Lung (tissue), 11 donors: ENCODE measurements at regions not wholly inside any gene's neighbourhood (a gene's known extent, or its start where the extent isn't known, plus 50 kb on each side); places are given as distances from the start of the nearest gene placed in this dataset.

ENCODE experiments used
- ATAC-seq: fragments of 200-7000 bp; cut with Tn5 transposase; one replicate; pipeline ENCODE4 v1.9.1; 2020; ENCODE audit warnings: moderate number of reproducible peaks; ENCODE audit not compliant: insufficient read depth, low FRiP score
- DNase-seq, 3 donors: peaks; one replicate each; pipeline ENCODE4 v3.0.0-alpha.2; 2013 to 2017
- H3K27ac ChIP-seq, 2 donors: one replicate each; pipeline ENCODE4 v1.5.1; 2013; ENCODE audit warnings: mild to moderate bottlenecking in 2 of 2, moderate library complexity in 2 of 2, control low read depth in 1 of 2, inconsistent platforms in 1 of 2, low read depth in 1 of 2, low read length in 1 of 2
- H3K27me3 ChIP-seq, 3 donors: one replicate each; pipeline ENCODE4 v1.5.1; 2013; ENCODE audit warnings: low read length in 2 of 3; ENCODE audit not compliant: control insufficient read depth in 3 of 3, insufficient read depth in 3 of 3
- H3K36me3 ChIP-seq, 4 donors: one replicate each; pipeline ENCODE4 v1.5.1; 2013; ENCODE audit warnings: low read length in 4 of 4, mild to moderate bottlenecking in 1 of 4, moderate library complexity in 1 of 4; ENCODE audit not compliant: control insufficient read depth in 4 of 4, insufficient read depth in 4 of 4
- H3K4me1 ChIP-seq, 5 donors: one replicate each; pipeline ENCODE4 v1.5.1; 2013; ENCODE audit warnings: low read length in 5 of 5, mild to moderate bottlenecking in 2 of 5, moderate library complexity in 1 of 5; ENCODE audit not compliant: control insufficient read depth in 5 of 5, insufficient read depth in 5 of 5
- H3K4me3 ChIP-seq: one replicate; pipeline ENCODE4 v1.5.1; 2013; ENCODE audit warnings: mild to moderate bottlenecking, control low read depth, moderate library complexity
- H3K9ac ChIP-seq, 2 donors: one replicate each; pipeline ENCODE4 v1.5.1; 2013; ENCODE audit warnings: low read length in 2 of 2, control low read depth in 1 of 2; ENCODE audit not compliant: insufficient read depth in 1 of 2
- H3K9me3 ChIP-seq, 4 donors: one replicate each; pipeline ENCODE4 v1.5.1; 2013; ENCODE audit warnings: low read length in 3 of 4, mild to moderate bottlenecking in 1 of 4, moderate library complexity in 1 of 4; ENCODE audit not compliant: control insufficient read depth in 4 of 4, insufficient read depth in 3 of 4
- WGBS, 2 donors: extraction: QIAGEN DNeasy Blood & Tissue Kit; methylation state at CpG; one replicate each; pipeline ENCODE4 v1.1.7; 2013; 5-methylcytosine and 5-hydroxymethylcytosine counted together
- TF ChIP-seq, protein P1 (sequence below): IDR thresholded peaks from 2 replicates; pipeline ENCODE4 v1.5.1; 2012; ENCODE audit warnings: mild to moderate bottlenecking; ENCODE audit errors: control extremely low read depth, extremely low read depth
- donor health status: control.
- donor health status: control.
- donor health status: Bipolar disorder and iron deficiency.
- donor health status: healthy.
- donor health status: DM: yes; HTN: yes; CAD: no.

GRCh38 chr15:100758555-100758954 lies 121.1 kb upstream of the ALDH1A3 start:
- ATAC-seq (no peak), DNase-seq (no peak)
- Histone ChIP-seq H3K27ac (no peak overlapping the region), H3K9ac (no peak overlapping the region), H3K9me3 (no peaks in the 10 kb centered on the region), H3K27me3 (peaks cover 0 to 9% (median 0%) of the 10 kb centered on the region in 3 donors), H3K4me3 (no peak overlapping the region), H3K36me3 (no peaks in the 10 kb centered on the region), H3K4me1 (peaks cover 0 to 31% (median 0%) of the 10 kb centered on the region in 5 donors)
- 82 to 91% methylated on average over 6 of the region's 6 CpGs for WGBS, 2 donors
- TF ChIP-seq, protein P1, sequence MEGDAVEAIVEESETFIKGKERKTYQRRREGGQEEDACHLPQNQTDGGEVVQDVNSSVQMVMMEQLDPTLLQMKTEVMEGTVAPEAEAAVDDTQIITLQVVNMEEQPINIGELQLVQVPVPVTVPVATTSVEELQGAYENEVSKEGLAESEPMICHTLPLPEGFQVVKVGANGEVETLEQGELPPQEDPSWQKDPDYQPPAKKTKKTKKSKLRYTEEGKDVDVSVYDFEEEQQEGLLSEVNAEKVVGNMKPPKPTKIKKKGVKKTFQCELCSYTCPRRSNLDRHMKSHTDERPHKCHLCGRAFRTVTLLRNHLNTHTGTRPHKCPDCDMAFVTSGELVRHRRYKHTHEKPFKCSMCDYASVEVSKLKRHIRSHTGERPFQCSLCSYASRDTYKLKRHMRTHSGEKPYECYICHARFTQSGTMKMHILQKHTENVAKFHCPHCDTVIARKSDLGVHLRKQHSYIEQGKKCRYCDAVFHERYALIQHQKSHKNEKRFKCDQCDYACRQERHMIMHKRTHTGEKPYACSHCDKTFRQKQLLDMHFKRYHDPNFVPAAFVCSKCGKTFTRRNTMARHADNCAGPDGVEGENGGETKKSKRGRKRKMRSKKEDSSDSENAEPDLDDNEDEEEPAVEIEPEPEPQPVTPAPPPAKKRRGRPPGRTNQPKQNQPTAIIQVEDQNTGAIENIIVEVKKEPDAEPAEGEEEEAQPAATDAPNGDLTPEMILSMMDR = no peak

DNA sequence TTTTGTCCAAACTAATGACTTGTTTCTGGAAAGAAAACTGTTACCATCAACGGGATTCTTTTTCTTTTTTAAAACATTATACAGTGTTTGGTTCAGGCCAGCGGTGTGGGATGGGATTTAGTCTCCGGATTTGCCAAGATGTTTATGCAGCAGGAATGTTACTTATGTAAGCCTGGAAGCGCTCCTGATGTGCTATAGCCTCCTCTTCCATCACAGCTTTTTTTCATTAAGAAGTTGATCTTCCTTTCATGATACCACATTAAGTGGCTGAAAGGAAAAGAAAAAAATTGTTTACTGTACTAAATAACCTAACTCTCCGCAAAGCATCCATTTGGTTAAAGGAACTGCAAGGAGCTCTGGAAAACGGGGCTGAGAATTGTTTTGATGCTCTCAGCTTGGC lies 120.5 kb upstream of the ALDH1A3 start:
- H3K9me3 ChIP-seq = no peaks in the 10 kb centered on the region
- DNase-seq (peak; percentile 51 to 90 (median 83)), ATAC-seq (no peak)
- no peak overlapping the region for H3K27ac ChIP-seq
- H3K4me3 ChIP-seq = no peak overlapping the region
- H3K36me3 ChIP-seq = no peaks in the 10 kb centered on the region
- TF ChIP-seq, protein P1 = no peak
- H3K4me1 ChIP-seq = peaks cover 0 to 37% (median 0%) of the 10 kb centered on the region in 5 donors
- 37% methylated on average over 6 of the region's 6 CpGs for WGBS, 2 donors
- peaks cover 0 to 9% (median 0%) of the 10 kb centered on the region in 3 donors for H3K27me3 ChIP-seq
- H3K9ac ChIP-seq = no peak overlapping the region

- Histone ChIP-seq H3K36me3 (no peaks in the 10 kb centered on the region), H3K4me3 (no peak overlapping the region), H3K9me3 (no peaks in the 10 kb centered on the region), H3K27ac (no peak overlapping the region), H3K4me1 (peaks cover 0 to 44% (median 0%) of the 10 kb centered on the region in 5 donors), H3K27me3 (peaks cover 0 to 9% (median 0%) of the 10 kb centered on the region in 3 donors), H3K9ac (no peak overlapping the region)
- WGBS, 2 donors = 47 to 48% methylated on average over 12 of the region's 12 CpGs
- ATAC-seq = peak; percentile 74
- DNase-seq = peak in 1 of 3 donors; percentile 40
- TF ChIP-seq, protein P1 = no peak
Observed at GRCh38 chr15:100759698-100760356, 119.8 kb upstream of the ALDH1A3 start.
